ENCODE measurements at regions not wholly inside any gene's neighbourhood (a gene's known extent, or its start where the extent isn't known, plus 50 kb on each side); places are given as distances from the start of the nearest gene placed in this dataset.
"Not testable (repeated sequence)": the region's sequence is repeated elsewhere in the genome, so short reads cannot be mapped to it uniquely, and the experiment has no call there.

DNA sequence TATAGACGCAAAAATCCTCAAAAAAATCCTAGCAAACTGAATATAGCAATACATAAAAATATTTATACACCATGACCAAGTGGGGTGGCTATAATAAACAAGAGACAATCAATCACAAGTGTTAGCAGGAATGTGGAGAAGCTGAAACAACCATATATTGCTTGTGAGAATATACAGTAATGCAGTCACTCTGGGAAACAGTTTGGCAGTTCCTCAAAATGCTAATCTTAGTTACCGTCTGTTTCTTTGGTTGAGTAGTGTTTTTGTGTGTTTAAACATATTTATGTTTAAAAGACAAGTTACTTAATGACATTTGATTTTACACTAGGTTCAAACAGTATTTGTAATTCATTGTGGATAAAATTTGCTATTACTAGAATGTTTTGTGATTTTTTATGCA lies 792.0 kb downstream of the LTN1 start:
- no peaks in the 10 kb centered on the region for H3K9me3 ChIP-seq (replicated peaks; ENCODE audit: low read length)
- no peak overlapping the region for H3K4me2 ChIP-seq (ENCODE audit: low read length)
- H3K9ac ChIP-seq (ENCODE audit: low read depth, low read length) = no peak overlapping the region

DNA sequence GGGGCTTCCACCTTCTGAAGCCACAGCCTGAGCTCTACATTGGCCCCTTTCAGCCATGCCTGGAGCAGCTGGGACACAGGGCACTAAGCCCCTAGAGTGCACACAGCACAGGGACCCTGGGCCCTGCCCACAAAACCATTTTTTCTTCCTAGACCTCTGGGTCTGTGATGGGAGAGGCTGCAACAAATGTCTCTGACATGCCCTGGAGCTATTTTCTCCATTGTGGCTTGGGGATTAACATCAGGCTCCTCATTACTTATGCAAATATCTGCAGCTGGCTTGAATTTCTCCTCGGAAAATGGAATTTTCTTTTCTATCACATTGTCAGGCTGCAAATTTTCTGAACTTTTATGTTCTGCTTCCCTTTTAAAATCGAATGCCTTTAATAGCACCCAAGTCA lies 795.7 kb downstream of the LTN1 start:
- H3K4me2 ChIP-seq (ENCODE audit: low read length) = no peak overlapping the region
- H3K9ac ChIP-seq (ENCODE audit: low read depth, low read length) = no peak overlapping the region
- H3K9me3 ChIP-seq (replicated peaks; ENCODE audit: low read length) = no peaks in the 10 kb centered on the region
- no peaks in the 10 kb centered on the region for H3K4me1 ChIP-seq (ENCODE audit: control insufficient read depth, insufficient read depth, low read length)
- no peaks in the 10 kb centered on the region for H3K27me3 ChIP-seq (ENCODE audit: control insufficient read depth, insufficient read depth, low read length)
- no peak overlapping the region for H3K4me3 ChIP-seq (ENCODE audit: low read length)
- H3K36me3 ChIP-seq (ENCODE audit: insufficient read depth, low read length) = no peaks in the 10 kb centered on the region

More for the DNA sequence above, 792.0 kb downstream of the LTN1 start:
- no peaks in the 10 kb centered on the region for H3K4me1 ChIP-seq (ENCODE audit: control insufficient read depth, insufficient read depth, low read length)
- no peak overlapping the region for H3K4me3 ChIP-seq (ENCODE audit: low read length)
- H3K36me3 ChIP-seq (ENCODE audit: insufficient read depth, low read length) = no peaks in the 10 kb centered on the region
- no peaks in the 10 kb centered on the region for H3K27me3 ChIP-seq (ENCODE audit: control insufficient read depth, insufficient read depth, low read length)

DNA sequence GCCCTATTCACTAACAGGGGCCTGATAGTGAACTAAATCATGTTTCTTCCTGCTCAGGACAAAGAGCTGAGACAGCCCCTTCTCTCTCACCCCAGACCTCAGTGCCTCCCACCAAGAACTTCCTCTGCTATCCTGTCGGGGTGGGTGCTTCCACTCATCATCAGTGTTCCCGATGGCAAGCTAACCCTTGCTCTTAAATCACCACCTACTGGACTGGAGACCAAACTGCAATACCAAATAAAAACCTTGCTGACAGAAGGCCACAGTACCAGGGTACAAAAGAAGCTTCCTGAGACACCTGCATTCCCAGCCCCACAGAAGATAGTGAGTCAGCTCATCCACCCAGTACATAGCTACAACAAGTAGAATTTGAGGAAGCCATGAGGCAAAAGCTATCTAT lies 799.5 kb downstream of the LTN1 start:
- H3K27me3 ChIP-seq (ENCODE audit: control insufficient read depth, insufficient read depth, low read length) = no peaks in the 10 kb centered on the region
- no peak overlapping the region for H3K4me3 ChIP-seq (ENCODE audit: low read length)
- no peaks in the 10 kb centered on the region for H3K4me1 ChIP-seq (ENCODE audit: control insufficient read depth, insufficient read depth, low read length)
- no peak overlapping the region for H3K9ac ChIP-seq (ENCODE audit: low read depth, low read length)
- no peak overlapping the region for H3K4me2 ChIP-seq (ENCODE audit: low read length)
- no peaks in the 10 kb centered on the region for H3K9me3 ChIP-seq (replicated peaks; ENCODE audit: low read length)
- H3K36me3 ChIP-seq (ENCODE audit: insufficient read depth, low read length) = no peaks in the 10 kb centered on the region

DNA sequence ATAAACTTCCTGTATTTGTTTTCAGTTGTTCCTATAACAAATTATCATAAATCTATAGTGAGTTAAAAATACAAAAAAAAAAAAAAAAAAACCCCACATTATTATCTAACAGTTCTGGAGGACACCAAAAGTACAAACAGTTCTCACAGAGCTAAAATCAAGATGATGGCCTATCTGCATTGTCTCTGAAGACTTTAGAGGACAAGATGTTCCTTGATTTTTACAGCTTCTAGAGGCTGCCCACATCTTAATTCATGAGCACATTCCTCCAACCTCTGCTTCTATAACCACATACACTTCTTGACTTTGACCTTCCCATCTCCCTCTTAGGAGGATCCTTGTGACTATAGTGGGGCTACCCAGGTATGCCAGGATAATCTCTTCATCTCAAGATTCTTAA lies 806.1 kb downstream of the LTN1 start:
- no peaks in the 10 kb centered on the region for H3K9me3 ChIP-seq (replicated peaks; ENCODE audit: low read length)
- H3K9ac ChIP-seq (ENCODE audit: low read depth, low read length) = no peak overlapping the region
- no peaks in the 10 kb centered on the region for H3K27me3 ChIP-seq (ENCODE audit: control insufficient read depth, insufficient read depth, low read length)
- no peaks in the 10 kb centered on the region for H3K4me1 ChIP-seq (ENCODE audit: control insufficient read depth, insufficient read depth, low read length)
- H3K4me2 ChIP-seq (ENCODE audit: low read length) = no peak overlapping the region
- no peaks in the 10 kb centered on the region for H3K36me3 ChIP-seq (ENCODE audit: insufficient read depth, low read length)
- H3K4me3 ChIP-seq (ENCODE audit: low read length) = no peak overlapping the region

DNA sequence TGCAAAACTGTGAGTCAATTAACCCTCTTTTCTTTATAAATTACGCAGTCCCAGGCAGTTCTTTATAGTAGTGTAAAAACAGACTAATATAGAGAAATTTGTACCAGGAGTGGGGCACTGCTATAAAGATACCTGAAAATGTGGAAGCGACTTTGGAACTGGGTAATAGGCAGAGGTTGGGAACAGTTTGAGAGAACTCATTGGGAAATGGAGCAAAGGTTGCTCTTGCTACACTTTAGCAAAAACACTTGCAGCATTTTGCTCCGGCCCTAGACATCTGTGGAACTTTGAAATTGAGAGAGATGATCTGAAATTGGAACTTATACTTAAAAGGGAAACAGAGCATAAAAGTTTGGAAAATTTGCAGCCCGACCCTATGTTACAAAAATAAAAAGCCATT lies 810.9 kb downstream of the LTN1 start:
- no peak overlapping the region for H3K9ac ChIP-seq (ENCODE audit: low read depth, low read length)
- H3K4me2 ChIP-seq (ENCODE audit: low read length) = no peak overlapping the region
- no peaks in the 10 kb centered on the region for H3K9me3 ChIP-seq (replicated peaks; ENCODE audit: low read length)
- no peaks in the 10 kb centered on the region for H3K4me1 ChIP-seq (ENCODE audit: control insufficient read depth, insufficient read depth, low read length)
- no peaks in the 10 kb centered on the region for H3K27me3 ChIP-seq (ENCODE audit: control insufficient read depth, insufficient read depth, low read length)
- H3K36me3 ChIP-seq (ENCODE audit: insufficient read depth, low read length) = no peaks in the 10 kb centered on the region
- H3K4me3 ChIP-seq (ENCODE audit: low read length) = no peak overlapping the region

DNA sequence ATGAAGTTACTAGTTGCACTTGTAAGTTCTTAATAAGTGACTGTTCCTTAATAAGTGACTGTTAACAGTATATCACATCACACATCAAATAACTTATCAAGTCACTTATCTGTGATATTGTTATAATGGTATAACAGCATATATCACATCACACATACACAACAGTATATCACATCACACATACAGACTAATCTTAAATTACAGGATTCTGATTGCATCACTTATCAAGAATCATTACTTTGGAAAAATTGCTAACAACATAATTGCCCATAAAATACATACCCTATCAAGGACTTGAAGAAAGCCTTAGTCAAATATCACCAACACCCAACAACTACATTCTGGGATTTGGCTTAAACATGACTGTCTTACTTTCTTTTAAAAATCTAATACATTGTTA lies 813.5 kb downstream of the LTN1 start:
- H3K4me1 ChIP-seq (ENCODE audit: control insufficient read depth, insufficient read depth, low read length) = no peaks in the 10 kb centered on the region
- no peak overlapping the region for H3K4me2 ChIP-seq (ENCODE audit: low read length)
- H3K27me3 ChIP-seq (ENCODE audit: control insufficient read depth, insufficient read depth, low read length) = no peaks in the 10 kb centered on the region
- H3K9ac ChIP-seq (ENCODE audit: low read depth, low read length) = no peak overlapping the region
- no peaks in the 10 kb centered on the region for H3K9me3 ChIP-seq (replicated peaks; ENCODE audit: low read length)
- no peak overlapping the region for H3K4me3 ChIP-seq (ENCODE audit: low read length)
- no peaks in the 10 kb centered on the region for H3K36me3 ChIP-seq (ENCODE audit: insufficient read depth, low read length)

DNA sequence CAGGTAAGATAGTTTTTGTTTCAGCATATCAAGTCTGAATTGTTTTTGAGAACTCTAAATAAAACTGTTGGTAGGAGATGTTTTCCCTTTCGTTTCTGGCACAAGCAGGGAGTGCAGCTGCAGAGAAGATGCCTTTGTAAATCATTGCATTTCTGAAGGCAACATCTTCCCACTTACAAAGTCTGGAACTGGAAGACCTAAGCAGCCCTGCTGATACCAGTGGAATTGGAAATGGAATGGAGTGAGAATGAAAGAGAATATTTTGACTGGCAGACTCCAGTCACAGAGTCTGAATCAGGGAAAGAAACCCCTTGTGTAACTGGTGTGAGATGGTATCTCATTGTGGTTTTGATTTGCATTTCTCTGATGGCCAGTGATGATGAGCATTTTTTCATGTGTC lies 815.6 kb downstream of the LTN1 start:
- Histone ChIP-seq H3K4me2 (ENCODE audit: low read length) (no peak overlapping the region), H3K27me3 (ENCODE audit: control insufficient read depth, insufficient read depth, low read length) (no peaks in the 10 kb centered on the region), H3K4me3 (ENCODE audit: low read length) (no peak overlapping the region)

DNA sequence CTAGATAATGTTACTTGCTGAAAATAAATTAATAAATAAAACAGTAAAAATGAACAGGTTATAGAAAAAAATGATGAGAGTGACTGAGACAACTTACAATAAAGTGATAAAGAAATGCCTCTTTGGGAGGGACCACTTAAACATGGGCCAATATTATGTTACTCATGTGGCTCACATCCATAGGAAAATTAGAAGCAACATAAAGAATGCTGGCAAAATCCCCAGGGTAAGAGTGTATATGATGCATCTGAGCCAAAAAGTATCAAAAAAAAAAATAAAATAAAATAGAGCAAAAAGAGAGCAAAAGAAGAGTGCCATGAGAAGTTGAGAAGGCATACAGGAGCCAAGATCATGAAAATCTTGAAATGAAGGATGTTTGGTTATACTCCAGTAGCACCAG lies 818.0 kb downstream of the LTN1 start:
- Histone ChIP-seq H3K9ac (ENCODE audit: low read depth, low read length) (no peak overlapping the region), H3K4me3 (ENCODE audit: low read length) (no peak overlapping the region), H3K27me3 (ENCODE audit: control insufficient read depth, insufficient read depth, low read length) (no peaks in the 10 kb centered on the region), H3K4me1 (ENCODE audit: control insufficient read depth, insufficient read depth, low read length) (no peaks in the 10 kb centered on the region), H3K36me3 (ENCODE audit: insufficient read depth, low read length) (no peaks in the 10 kb centered on the region), H3K9me3 (replicated peaks; ENCODE audit: low read length) (no peaks in the 10 kb centered on the region), H3K4me2 (ENCODE audit: low read length) (no peak overlapping the region)

More for the DNA sequence above, 815.6 kb downstream of the LTN1 start:
- no peak overlapping the region for H3K9ac ChIP-seq (ENCODE audit: low read depth, low read length)
- H3K9me3 ChIP-seq (replicated peaks; ENCODE audit: low read length) = no peaks in the 10 kb centered on the region
- H3K4me1 ChIP-seq (ENCODE audit: control insufficient read depth, insufficient read depth, low read length) = no peaks in the 10 kb centered on the region
- H3K36me3 ChIP-seq (ENCODE audit: insufficient read depth, low read length) = no peaks in the 10 kb centered on the region

DNA sequence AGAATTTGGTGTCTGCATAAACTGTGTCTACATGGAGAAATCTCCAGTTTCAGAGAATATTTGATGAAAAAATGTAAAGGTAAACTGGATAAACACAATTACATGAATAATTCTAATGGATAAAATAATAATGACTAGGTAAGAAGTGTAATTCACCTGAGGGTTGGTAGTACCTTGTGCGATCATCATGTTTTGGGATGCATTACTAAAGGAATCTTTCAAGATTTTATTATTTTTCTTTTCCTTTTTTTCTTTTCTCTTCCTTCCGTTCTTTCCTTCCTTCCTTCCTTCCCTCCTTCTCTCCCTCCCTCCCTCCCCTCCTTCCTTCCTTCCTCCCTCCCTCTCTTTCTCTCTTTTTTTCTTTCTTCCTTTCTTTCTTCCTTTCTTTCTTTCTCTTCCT lies 818.7 kb downstream of the LTN1 start:
- Histone ChIP-seq H3K4me1 (ENCODE audit: control insufficient read depth, insufficient read depth, low read length) (no peaks in the 10 kb centered on the region), H3K36me3 (ENCODE audit: insufficient read depth, low read length) (no peaks in the 10 kb centered on the region), H3K27me3 (ENCODE audit: control insufficient read depth, insufficient read depth, low read length) (no peaks in the 10 kb centered on the region), H3K9ac (ENCODE audit: low read depth, low read length) (no peak overlapping the region), H3K4me2 (ENCODE audit: low read length) (no peak overlapping the region), H3K9me3 (replicated peaks; ENCODE audit: low read length) (no peaks in the 10 kb centered on the region), H3K4me3 (ENCODE audit: low read length) (no peak overlapping the region)

DNA sequence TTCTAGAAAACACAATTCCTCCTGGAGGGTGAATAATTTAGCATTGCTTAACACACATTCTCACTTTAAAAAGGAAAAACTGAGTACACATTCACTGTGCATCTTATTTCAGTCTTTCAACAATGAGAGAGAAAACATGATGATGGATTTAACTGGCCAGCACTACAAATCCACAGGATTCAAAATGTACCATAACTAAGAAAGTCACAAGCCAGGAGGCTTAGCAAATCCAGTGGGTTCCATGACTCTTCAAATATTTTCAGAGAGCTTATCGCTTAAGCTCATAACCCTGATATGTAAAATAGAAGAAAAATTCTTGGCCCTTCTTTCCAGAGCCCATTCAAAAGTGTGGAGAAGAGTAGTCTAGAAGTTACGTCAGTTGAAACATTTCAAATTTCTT lies 820.3 kb downstream of the LTN1 start:
- Histone ChIP-seq H3K4me2 (ENCODE audit: low read length) (no peak overlapping the region), H3K4me3 (ENCODE audit: low read length) (no peak overlapping the region), H3K9ac (ENCODE audit: low read depth, low read length) (no peak overlapping the region), H3K27me3 (ENCODE audit: control insufficient read depth, insufficient read depth, low read length) (no peaks in the 10 kb centered on the region), H3K9me3 (replicated peaks; ENCODE audit: low read length) (no peaks in the 10 kb centered on the region), H3K4me1 (ENCODE audit: control insufficient read depth, insufficient read depth, low read length) (no peaks in the 10 kb centered on the region), H3K36me3 (ENCODE audit: insufficient read depth, low read length) (no peaks in the 10 kb centered on the region)

DNA sequence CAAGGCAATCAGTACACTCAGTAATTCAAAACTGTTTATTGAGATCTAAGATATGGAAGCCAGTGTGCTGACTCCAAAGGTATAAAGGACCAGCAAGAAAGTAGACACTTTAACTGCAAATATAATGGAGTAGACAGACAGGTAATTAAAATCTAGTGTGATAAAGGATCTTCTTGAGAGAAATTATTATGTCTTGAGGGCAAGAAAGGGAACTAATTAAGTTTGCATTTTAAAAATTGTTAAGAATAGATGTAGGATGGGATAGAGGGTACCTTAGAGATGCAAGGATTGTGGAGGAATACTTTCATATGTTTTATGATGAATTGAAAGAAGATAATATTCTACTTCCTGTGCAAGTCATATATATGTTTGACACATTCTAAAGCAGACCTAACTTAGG lies 825.3 kb downstream of the LTN1 start:
- no peaks in the 10 kb centered on the region for H3K9me3 ChIP-seq (replicated peaks; ENCODE audit: low read length)

DNA sequence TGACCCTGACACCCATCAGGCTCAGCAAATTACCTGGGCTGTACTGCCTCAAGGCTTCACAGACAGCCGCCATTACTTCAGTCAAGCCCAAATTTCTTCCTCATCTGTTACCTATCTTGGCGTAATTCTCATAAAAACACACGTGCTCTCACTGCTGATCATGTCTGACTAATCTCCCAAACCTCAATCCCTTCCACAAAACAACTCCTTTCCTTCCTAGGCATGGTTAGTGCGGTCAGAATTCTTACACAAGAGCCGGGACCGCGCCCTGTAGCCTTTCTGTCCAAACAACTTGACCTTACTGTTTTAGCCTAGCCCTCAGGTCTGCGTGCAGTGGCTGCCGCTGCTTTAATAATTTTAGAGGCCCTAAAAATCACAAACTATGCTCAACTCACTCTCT lies 828.2 kb downstream of the LTN1 start:
- H3K9ac ChIP-seq (ENCODE audit: low read depth, low read length); H3K4me1 ChIP-seq (ENCODE audit: control insufficient read depth, insufficient read depth, low read length); H3K9me3 ChIP-seq (replicated peaks; ENCODE audit: low read length); H3K4me2 ChIP-seq (ENCODE audit: low read length); H3K4me3 ChIP-seq (ENCODE audit: low read length); H3K27me3 ChIP-seq (ENCODE audit: control insufficient read depth, insufficient read depth, low read length); H3K36me3 ChIP-seq (ENCODE audit: insufficient read depth, low read length): not testable (repeated sequence)

More for the DNA sequence above, 825.3 kb downstream of the LTN1 start:
- Histone ChIP-seq H3K36me3 (ENCODE audit: insufficient read depth, low read length) (no peaks in the 10 kb centered on the region), H3K4me2 (ENCODE audit: low read length) (no peak overlapping the region), H3K27me3 (ENCODE audit: control insufficient read depth, insufficient read depth, low read length) (no peaks in the 10 kb centered on the region), H3K4me1 (ENCODE audit: control insufficient read depth, insufficient read depth, low read length) (no peaks in the 10 kb centered on the region), H3K9ac (ENCODE audit: low read depth, low read length) (no peak overlapping the region), H3K4me3 (ENCODE audit: low read length) (no peak overlapping the region)

DNA sequence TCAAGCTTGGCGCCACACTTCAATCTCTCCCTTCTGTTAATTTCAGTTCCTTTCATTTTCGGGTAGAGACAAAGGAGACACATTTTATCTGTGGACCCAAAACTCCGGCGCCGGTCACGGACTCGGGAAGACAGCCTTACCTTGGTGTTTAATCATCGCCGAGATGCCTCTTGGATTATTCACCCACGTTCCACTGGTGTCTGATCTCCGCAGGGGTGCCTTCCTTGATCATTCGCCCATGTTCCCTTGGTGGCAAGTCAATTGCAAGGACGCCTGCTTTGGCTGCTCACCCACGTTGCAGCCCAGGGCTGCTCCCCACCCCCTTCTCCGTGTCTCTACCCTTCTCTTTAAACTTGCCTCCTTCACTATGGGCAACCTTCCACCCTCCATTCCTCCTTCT lies 830.6 kb downstream of the LTN1 start:
- H3K9ac ChIP-seq (ENCODE audit: low read depth, low read length); H3K36me3 ChIP-seq (ENCODE audit: insufficient read depth, low read length); H3K27me3 ChIP-seq (ENCODE audit: control insufficient read depth, insufficient read depth, low read length); H3K4me3 ChIP-seq (ENCODE audit: low read length); H3K4me1 ChIP-seq (ENCODE audit: control insufficient read depth, insufficient read depth, low read length); H3K9me3 ChIP-seq (replicated peaks; ENCODE audit: low read length); H3K4me2 ChIP-seq (ENCODE audit: low read length): not testable (repeated sequence)

All from skeletal muscle satellite cell (primary cell).